NOMO-1 treated with dmso at 0.1 percent for 144 hours (cell line): ENCODE measurements at regions not wholly inside any gene's neighbourhood (a gene's known extent, or its start where the extent isn't known, plus 50 kb on each side); places are given as distances from the start of the nearest gene placed in this dataset.
"Not testable (repeated sequence)": the region's sequence is repeated elsewhere in the genome, so short reads cannot be mapped to it uniquely, and the experiment has no call there.

ENCODE experiments used
- DNase-seq: peaks from one replicate; lab custom pipeline; 2025; ENCODE audit not compliant: unreplicated experiment; lab: John Stamatoyannopoulos, UW

DNA sequence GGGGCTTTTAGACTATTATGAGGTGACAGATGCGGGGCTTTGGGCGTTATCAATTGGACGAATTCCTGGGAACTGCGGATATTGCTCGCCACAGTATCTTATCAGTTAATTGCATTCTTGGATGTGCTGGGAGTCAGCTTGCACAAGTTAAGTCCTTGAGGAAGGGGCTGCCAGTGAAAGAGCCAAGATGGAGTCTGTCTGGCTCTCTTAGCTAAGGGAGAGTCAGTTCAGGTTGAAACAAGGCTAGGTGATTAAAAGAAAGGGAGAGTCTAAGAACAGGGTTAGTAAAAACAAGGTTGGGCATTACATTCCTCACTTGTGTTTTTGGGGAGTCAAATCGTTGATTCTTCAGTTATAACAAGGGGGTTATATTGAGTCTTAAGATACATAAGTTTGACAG is 162.5 kb upstream of the CCZ1B start:
- DNase-seq: not testable (repeated sequence)

DNA sequence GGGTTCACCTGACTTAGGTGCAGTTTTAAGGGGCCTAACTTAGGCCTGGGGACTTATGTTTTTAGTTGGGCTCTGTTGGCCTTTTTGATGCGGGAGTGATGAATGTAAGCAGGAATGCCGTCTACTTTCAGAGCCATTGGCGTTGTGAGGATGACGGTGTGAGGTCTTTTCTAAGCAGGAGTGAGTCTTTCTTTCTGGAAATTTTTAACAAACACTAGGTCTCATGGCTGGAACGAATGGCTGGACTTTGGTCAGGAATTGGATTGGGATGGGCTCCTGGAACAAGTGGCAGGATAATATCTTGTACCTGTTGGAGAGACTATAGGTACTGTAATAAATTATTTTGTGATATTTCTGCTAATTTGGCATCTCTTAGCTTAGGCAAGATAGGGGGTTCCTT is 163.9 kb upstream of the CCZ1B start:
- DNase-seq: not testable (repeated sequence)

DNA sequence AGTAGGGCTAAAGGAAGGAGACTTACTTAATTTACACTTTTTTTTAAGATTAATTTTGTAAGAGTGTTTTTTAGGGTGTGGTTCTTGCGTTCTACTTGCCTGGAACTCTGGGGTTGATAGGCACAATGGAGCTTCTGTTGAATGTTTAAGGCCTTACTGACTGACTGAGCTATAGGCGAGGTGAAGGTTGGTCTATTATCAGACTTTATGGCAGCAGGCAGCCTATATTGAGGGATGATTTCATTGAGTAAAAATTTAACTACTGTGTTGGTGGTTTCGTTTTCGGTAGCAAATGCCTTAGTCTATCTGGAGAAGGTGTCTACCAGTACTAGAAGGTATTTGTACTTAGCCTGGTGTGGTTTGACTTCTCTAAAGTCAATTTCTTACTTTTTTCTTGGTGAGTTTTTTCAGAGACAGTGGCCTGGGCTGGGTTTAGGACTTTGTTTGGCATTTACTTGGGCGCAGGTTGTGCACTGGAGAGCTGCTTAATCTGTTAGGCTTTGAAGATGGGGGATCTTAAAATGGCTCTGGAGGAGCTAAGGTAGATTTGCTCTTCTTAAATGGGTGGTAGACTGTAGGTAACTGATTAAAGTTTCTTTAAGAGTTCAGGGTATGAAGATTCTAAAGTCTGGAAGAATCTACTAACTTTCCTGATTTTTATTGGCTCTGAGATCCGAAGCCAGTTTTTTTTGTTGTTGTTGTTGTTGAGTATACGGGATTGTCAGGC is 164.5 kb upstream of the CCZ1B start:
- DNase-seq: not testable (repeated sequence)

DNA sequence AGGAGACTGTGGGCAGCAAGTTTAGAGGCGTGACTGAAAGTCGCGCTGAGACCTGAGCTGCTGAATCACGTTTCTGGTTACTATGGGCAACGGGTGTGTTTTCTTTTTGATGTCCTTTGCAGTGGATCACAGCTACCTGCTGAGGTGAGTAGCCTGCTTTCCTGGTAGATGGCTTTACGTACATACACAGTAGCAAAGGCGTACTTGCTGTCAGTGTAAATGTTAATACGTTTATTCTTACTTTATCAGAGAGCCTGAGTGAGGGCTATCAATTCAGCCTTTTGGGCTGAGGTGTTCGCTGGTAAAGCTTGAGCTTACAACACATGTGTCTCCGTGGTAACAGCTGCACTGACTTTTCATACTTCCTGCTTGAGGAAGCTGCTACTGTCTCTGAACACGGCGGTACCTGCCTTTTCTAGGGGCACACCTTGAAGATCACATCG is 165.1 kb upstream of the CCZ1B start:
- not testable (repeated sequence) for DNase-seq

DNA sequence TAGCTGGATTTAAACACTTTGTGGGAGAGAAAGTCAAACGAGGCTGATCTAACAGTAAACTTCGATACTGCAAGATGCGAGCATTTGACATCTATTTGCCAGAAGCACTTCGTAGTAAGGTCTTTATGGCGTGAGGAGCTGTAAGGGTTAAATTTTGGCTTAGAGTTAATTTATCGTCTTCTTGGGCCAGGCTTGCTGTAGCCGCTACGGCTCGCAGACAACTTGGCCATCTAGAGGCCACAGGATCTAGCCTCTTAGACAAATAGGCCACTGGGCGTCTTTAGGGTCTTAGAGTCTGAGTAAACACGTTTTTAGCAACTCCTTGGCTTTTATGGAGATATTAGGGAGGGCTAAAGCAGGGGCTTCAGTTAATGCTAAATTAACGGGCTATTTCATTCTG is 165.6 kb upstream of the CCZ1B start:
- not testable (repeated sequence) for DNase-seq

DNA sequence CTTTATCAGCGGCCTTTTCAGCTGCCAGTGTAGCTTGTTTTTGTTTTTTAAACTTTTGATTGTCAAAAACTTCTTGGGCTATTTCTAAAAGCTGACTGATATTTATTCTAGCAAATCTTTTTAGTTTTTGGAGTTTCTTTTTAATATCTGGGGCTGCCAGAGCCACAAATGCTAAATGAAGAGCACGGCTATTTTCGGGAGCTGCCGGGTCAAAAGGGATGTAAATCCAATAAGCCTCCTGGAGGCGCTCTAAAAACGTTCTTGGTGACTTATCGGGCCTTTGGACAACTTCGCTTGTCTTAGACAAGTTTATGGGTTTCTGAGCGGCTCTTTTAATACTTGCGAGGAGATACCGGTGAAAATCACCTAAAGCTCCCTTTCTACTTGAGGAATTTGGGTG is 166.1 kb upstream of the CCZ1B start:
- DNase-seq: not testable (repeated sequence)

DNA sequence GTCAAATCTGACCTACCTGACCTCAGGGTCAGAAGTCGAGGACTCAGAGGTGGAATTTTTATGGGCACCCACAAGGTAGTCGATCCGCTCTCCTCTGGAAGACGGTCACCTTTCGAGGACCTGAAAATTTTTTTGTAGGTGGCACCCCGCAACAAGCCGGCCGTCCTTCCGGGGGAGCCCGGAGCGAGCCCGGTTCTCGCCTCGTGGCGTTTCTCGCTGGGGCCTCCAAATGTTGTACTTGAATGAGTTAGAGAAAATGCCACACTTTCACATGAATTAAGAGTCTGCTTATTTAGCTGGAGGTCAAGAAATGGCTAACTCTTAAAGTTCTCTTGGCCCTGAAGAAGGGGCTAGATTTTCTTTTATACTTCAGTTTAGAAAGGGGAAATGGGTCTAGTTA is 169.0 kb upstream of the CCZ1B start:
- not testable (repeated sequence) for DNase-seq

DNA sequence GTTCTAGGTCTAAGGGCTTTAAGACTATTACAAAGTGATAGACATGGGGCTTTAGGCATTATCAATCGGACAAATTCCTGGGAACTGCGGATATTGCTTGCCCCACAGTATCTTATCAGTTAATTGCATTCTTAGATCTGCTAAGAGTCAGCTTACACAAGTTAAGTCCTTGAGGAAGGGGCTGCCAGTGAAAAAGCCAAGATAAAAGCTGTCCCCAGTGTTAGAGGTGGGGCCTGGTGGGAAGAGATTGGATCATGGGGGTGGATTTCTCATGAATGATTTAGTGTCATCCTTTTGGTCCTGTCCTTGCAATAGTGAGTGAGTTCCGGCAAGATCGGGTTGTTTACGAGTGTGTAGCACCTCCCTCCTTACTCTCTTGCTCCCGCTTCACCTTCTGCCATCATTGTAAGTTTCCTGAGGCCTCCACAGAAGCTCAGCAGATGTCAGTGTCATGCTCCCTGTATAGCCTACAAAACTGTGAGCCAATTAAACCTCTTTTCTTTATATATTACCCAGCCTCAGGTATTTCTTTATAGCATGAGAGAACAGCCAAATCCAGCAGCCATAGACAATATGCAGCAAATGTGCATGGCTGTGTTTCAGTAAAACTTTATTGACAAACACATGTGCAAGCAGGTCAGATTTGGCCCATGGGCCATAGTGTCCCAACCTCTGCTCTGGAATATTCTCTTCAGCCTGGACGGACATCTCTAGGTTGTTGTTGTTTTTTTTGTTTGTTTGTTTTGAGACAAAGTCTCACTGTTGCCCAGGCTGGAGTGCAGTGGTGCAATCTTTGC is 169.6 kb upstream of the CCZ1B start:
- DNase-seq: not testable (repeated sequence)

DNA sequence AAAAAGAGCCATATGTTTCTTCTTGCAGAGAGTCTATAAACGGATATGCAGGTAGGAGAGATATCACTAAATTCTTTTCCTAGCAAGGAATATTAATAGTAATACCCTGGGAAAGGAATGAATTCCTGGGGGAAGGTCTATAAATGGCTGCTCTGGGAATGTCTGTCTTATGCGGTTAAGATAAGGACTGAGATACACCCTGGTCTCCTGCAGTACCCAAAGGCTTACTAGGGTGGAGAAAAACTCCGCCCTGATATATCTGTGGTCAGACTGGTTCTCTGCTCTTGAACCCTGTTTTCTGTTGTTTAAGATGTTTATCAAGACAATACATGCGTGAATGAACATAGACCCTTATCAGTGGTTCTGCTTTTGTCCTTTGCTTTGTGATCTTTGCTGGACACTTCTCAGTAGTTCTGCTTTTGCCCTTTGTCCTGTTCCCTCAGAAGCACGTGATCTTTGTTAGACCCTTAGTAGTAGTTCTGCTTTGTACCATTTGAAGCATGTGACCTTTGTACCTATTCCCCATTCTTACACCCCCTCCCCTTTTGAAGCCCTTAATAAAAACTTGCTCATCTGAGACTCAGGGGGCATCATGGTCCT is 173.1 kb upstream of the CCZ1B start:
- not testable (repeated sequence) for DNase-seq

DNA sequence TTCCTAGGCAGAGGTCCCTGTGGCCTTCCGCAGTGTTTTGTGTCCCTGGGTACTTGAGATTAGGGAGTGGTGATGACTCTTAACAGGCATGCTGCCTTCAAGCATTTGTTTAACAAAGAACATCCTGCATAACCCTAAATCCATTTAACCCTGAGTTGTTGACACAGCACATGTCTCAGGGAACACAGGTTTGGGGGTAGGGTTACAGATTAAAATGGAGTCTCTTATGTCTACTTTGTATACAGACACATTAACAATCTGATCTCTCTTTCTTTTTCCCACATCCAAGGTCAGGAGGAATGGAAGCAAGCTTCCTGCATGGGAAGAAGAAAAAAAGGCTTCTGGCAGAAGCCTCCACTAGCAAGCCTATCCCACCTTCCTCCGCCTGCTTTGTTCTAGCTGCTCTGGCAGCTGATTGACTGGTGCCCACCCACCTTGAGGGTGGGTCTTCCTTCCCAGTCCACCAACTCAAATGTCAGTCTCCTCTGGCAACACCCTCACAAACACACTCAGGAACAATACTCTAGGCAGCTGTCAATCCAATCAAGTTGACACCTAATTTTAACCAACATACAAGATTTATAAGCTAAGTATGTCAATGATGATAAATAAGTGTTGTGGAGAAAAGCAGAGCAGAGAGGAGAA is 176.5 kb upstream of the CCZ1B start:
- no peak for DNase-seq

DNA sequence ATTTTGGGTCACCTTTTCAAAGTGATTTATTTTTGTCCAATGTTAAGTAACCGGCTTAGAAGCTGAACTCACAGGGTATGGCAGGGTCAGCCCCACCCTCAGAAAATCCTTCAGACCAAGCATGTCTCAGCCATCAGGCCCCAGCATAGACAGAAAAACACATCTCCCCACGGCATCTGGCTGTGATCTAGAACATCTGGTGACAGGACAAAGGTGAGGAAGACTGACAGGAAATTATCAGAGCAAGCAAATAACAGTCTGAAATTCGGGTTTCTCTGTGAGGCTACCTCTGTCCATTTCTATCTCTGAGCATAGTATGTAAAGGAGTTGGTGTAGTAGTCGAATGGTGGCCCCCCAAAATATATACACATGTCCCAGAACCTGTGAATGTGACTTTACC is 177.0 kb upstream of the C1GALT1 start:
- DNase-seq: no peak

DNA sequence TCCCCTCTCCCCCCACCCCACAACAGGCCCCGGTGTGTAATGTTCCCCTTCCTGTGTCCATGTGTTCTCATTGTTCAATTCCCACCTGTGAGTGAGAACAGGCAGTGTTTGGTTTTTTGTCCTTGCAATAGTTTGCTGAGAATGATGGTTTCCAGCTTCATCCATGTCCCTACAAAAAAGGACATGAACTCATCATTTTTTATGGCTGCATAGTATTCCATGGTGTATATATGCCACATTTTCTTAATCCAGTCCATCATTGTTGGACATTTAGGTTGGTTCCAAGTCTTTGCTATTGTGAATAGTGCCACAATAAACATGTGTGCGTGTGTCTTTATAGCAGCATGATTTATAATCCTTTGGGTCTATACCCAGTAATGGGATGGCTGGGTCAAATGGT is 176.4 kb upstream of the C1GALT1 start:
- not testable (repeated sequence) for DNase-seq

DNA sequence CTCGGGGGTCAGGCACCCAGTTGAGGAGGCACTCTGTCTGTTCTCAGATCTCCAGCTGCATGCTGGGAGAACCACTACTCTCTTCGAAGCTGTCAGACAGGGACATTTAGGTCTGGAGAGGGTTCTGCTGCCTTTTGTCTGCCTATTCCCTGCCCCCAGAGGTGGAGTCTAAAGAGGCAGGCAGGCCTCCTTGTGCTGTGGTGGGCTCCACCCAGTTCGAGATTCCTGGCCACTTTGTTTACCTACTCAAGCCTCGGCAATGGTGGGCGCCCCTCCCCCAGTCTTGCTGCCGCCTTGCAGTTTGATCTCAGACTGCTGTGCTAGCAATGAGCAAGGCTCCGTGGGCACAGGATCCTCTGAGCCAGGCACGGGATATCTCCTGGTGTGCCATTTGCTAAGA is 171.1 kb upstream of the C1GALT1 start:
- DNase-seq: not testable (repeated sequence)

DNA sequence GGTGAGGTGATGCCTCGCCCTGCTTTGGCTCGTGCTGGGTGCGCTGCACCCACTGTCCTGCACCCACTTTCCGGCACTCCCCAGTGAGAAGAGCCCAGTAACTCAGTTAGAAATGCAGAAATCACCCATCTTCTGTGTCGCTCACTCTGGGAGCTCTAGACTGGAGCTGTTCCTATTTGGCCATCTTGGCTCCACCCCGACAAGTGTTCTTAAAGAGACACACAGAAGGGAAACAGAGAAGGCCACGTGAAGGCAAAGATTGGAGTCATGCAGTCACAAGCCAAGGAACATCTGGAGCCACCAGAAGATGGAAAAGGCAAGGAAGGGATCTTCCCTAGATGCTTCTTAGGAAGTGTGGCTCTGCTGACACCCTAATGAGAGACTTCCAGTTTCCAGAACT is 170.6 kb upstream of the C1GALT1 start:
- not testable (repeated sequence) for DNase-seq

DNA sequence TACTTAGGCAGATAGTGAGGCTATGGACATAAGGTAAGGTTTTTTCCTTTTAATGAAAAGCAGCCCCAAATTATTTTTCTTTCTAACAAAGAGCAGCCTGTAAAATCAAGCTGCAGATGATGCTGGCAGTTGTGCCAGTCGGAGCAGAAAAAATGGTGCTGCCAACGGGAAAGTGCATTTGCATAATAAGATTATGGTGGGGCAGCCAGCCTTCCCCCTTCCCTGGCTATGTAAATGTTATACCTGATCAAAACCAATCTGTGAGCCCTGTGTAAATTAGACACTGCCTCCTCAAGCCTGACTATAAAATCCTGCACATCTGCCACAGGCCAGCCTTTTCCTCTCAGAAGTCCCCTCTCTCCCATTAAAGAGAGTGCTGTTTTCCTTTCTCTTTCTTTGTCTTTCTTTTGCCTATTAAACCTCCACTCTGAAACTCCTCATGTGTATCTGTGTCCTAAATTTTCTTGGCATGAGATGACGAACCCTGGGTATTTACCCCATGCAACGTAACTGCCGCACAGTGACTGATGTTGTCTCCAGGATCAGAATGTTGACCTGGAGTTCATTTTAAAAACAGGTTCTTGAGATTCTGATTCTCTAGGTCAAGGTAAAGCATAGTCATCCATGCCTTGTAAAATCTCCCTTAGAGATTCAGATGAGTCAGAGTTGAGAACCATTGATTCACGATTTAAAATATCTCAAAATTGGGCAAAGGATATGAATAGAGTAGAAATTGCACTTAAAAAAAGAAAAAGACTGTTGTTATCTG is 167.3 kb upstream of the C1GALT1 start:
- DNase-seq: no peak

DNA sequence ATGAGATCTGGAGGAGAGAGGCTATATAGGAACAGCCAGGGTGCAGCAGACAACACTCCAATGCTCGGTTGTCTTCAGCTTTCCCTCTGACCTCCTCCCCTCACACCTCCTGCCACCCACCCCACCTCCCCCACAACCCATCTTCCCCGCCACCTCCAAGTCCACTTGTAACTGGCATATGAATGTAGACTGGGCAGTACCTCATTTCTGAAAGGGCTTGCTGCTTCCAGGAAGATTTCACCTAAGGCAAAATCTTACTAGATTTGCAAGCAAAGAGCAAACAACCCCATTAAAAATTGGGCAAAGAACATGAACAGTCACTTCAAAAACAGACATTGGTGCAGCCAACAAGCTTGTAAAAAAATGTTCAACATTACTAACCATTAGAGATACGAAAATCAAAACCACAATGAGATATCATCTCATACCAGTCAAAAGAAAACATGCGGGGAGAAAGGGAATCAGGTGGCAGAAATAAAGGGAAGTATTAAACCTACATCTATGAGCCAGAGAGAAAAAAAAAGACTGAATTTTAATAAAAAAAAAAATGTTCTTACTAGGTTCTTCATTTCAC is 164.6 kb upstream of the C1GALT1 start:
- no peak for DNase-seq

DNA sequence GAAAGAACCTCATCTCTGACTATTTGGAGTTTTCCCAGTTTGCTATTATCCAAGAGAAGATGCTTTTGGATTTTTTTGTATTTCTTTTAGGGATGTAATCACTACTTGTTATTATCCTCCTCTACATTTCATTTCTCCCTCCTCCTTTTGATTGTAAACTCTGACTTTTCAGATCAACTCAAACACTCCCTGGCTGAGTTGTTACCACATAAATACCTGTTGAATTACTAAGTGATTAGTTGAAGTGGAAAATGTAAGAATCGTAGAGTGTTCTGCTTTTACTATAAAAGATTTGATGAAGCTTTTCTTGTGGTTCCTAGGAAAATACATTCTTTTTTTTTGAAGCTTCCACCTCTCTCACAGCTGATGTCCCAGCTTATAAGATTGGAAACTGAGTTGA is 164.1 kb upstream of the C1GALT1 start:
- no peak for DNase-seq

DNA sequence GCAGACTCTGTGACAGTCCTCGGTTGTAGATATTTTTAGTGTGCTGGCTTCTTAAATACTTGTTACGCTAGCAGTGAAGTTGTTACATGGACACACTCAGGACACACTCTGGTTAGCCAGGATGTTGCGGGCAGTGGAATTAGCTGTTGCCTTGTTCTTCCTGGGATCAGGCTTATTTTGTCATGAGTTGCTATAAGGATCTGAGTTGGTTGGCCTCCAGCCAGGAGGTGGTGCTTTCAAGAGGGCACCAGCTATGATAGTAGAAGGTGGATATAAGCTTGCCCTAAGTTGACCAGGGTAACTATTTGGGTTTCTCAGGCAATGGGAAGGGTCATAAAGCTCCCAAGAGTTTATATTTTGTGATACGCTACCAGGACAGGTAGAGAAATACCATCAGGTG is 150.1 kb upstream of the C1GALT1 start:
- no peak for DNase-seq

DNA sequence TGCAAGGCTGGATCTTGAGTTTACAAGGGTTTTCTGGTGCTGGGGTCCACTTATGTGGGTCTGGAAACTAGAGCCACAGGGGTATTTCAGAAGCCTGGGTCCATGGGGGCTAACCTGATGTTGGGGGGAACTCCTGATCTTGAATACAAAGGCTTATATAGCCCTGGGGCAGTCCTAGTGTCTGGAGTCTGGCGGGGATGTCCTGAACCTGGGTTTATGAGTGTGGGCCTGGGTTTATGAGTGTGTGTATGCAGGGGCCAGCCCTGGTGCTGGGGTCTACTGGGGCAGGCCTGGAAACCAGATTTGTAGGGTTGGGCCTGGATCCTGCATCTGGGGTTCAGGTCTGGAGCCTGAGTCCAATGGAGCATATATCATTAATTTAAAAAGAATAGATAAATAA is 146.5 kb upstream of the C1GALT1 start:
- no peak for DNase-seq

DNA sequence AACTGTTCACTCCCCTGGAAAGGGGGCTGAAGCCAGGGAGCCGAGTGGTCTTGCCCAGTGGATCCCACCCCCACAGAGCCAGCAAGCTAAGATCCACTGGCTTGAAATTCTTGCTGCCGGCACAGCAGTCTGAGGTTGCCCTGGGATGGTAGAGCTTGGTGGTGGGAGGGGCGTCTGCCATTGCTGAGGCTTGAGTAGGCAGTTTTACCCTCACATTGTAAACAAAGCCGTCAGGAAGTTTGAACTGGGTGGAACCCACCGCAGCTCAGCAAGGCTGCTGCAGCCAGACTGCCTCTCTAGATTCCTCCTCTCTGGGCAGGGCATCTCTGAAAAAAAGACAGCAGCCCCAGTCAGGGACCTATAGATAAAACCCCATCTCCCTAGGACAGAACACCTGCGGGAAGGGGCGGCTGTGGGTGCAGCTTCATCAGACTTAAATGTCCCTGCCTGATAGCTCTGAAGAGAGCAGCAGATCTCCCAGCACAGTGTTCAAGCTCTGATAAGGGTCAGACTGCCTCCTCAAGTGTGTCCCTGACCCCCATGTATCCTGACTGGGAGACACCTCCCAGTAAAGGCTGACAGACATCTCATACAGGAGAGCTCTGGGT is 140.0 kb upstream of the C1GALT1 start:
- DNase-seq: not testable (repeated sequence)
